NCI-H345 treated with DMSO at 0.1 percent for 48 hours (cell line): ENCODE measurements at regions not wholly inside any gene's neighbourhood (a gene's known extent, or its start where the extent isn't known, plus 50 kb on each side); places are given as distances from the start of the nearest gene placed in this dataset.
"Not testable (repeated sequence)": the region's sequence is repeated elsewhere in the genome, so short reads cannot be mapped to it uniquely, and the experiment has no call there.

Source experiments
- DNase-seq: peaks from one replicate; lab custom pipeline; 2025; ENCODE audit not compliant: unreplicated experiment; lab: John Stamatoyannopoulos, UW

GRCh38 chr13:82259284-82259683, 1623.0 kb downstream of the SLITRK1 start:
- DNase-seq, result no peak

GRCh38 chr13:82257790-82258507, 1624.3 kb downstream of the SLITRK1 start:
- DNase-seq, result no peak

DNA sequence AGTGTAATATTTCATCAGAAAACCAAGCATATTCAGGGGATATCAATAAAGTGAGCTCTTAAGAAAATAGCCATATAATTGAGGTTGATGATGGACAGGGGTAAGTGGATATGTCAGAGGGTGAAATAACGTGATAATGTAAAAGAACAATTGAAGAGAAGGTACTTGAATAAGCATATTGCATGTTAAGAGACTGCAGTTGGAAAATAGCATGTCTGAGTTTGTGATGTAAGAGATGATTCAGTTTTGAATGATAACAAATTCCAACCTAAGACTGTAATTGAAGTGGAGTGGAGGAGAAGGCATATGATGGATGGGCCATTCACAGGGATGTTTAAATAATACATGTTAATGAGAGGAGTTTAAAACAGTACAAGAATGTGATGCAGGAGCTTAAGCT, 1633.5 kb downstream of the SLITRK1 start:
- DNase-seq, result no peak

GRCh38 chr13:82245860-82246259, 1636.4 kb downstream of the SLITRK1 start:
- no peak for DNase-seq

GRCh38 chr13:82224806-82225205, 1657.5 kb downstream of the SLITRK1 start:
- DNase-seq, result no peak

DNA sequence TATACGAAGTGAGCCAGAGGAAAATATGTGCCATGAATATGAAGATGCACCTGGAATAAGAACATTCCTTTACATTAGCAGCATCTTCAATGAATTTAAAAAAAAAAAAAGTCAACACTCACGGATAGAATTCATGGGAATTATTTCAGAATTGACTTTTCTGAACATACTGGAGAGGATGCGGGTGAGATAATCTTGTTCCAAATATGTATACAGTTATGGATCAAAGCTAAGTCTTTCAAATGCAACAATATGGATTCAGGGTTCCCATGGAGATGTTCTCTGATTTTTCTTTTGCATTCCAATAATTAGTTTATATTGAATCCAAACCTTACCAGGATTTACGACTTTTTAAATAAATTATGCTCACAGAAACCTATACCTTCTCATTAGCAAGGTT, 1660.7 kb downstream of the SLITRK1 start:
- DNase-seq, result no peak

GRCh38 chr13:82220641-82221040, 1661.6 kb downstream of the SLITRK1 start:
- DNase-seq, result no peak

GRCh38 chr13:82216165-82216564, 1666.1 kb downstream of the SLITRK1 start:
- no peak for DNase-seq

- DNase-seq, result no peak
These were observed 1667.9 kb downstream of the SLITRK1 start for GRCh38 chr13:82214341-82214740.

GRCh38 chr13:82206241-82206640, 1676.0 kb downstream of the SLITRK1 start:
- DNase-seq, result no peak

DNA sequence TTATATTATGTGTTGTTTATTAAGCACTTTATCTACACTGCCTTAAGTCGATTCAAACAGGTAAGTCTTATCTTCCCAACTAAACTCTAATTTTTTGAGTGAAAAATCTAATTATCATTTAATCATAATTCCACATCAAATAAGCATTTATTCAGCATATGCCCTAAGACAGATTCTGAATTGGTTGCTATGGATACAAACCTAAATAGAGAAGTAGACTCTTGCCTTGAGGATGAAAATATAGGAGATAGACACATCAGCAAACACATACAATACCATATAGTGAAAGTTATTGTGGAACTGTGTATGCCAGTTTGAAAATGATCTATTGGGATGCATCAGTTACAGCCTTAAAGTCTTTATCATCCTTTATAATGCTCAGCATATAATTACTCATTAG, 1679.9 kb downstream of the SLITRK1 start:
- no peak for DNase-seq

DNA sequence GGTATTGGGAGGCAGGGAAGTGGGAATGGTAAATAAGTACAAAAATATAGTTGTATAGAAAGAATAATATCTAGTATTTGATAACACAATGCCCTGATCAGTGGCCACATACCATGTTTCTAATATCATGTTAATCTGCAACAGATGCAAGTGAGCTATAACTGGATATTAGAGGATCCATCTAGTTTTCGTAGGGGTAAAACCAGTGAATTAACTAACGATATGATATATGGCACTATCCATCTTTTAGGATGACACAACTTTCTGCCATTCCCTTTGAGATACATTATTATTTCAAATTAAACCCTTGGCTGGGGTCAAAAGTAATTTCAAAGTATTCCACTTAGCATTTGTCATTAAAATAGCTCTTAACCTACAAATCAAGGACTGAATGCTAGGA, 1686.2 kb downstream of the SLITRK1 start:
- DNase-seq, result no peak

- no peak for DNase-seq
These were observed 1695.0 kb downstream of the SLITRK1 start for GRCh38 chr13:82187227-82187626.

DNA sequence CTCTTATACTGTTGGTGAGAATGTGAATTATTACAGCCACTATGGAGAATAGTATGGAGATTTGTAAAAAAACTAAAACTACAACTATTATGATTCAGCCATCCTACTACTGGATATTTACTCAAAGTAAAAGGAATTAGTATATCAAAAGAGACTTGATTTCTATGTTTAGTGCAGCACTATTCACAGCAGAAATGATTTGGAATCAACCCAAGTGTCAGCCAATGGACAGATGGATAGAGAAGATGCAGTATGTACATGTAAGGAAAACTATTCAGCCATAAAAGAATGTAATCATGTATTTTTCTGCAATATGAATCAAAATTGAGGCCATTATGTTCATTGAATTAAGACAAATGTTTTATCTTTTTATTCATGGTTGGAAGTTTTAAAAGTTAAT, 1705.5 kb downstream of the SLITRK1 start:
- DNase-seq, result no peak

- no peak for DNase-seq
These were observed 1716.7 kb downstream of the SLITRK1 start for GRCh38 chr13:82165396-82166174.

- not testable (repeated sequence) for DNase-seq
These were observed 1717.4 kb downstream of the SLITRK1 start for GRCh38 chr13:82164780-82165395.

- DNase-seq, result no peak
These were observed 1734.7 kb downstream of the SLITRK1 start for GRCh38 chr13:82147526-82147925.

GRCh38 chr13:82136880-82137279, 1745.4 kb downstream of the SLITRK1 start:
- DNase-seq, result no peak

GRCh38 chr13:82129281-82129680, 1753.0 kb downstream of the SLITRK1 start:
- no peak for DNase-seq

GRCh38 chr13:82118589-82118988, 1763.7 kb downstream of the SLITRK1 start:
- DNase-seq, result no peak

- DNase-seq, result no peak
These were observed 1765.8 kb downstream of the SLITRK1 start for GRCh38 chr13:82116422-82116989.

GRCh38 chr13:82115391-82115790, 1766.9 kb downstream of the SLITRK1 start:
- DNase-seq, result no peak
